Breast epithelium (tissue), 4 donors: ENCODE measurements at regions not wholly inside any gene's neighbourhood (a gene's known extent, or its start where the extent isn't known, plus 50 kb on each side); places are given as distances from the start of the nearest gene placed in this dataset.

Experiments used
- DNase-seq, 2 donors: peaks; one replicate each; pipeline ENCODE4 v3.0.0-alpha.2; 2019; ENCODE audit warnings: low spot score in 2 of 2
- H3K27ac ChIP-seq, 2 donors: fragments of 200-600 bp; sonication (generic) in 1 of 2; one replicate each; pipeline ENCODE4 v1.5.1; 2016 to 2019; ENCODE audit warnings: mild to moderate bottlenecking in 1 of 2
- H3K27me3 ChIP-seq, 2 donors: fragments of 200-600 bp; sonication (generic) in 1 of 2; one replicate each; pipeline versions ENCODE4 v1.5.1 to v1.6.0; 2017 to 2019; ENCODE audit warnings: control low read depth in 1 of 2, mild to moderate bottlenecking in 1 of 2
- H3K36me3 ChIP-seq: fragments of 200-600 bp; one replicate; pipeline ENCODE4 v1.5.1; 2019
- H3K4me1 ChIP-seq, 2 donors: fragments of 200-600 bp; sonication (generic); one replicate each; pipeline ENCODE4 v1.5.1; 2016 to 2019; ENCODE audit warnings: control low read depth in 1 of 2
- H3K4me3 ChIP-seq, 3 donors: fragments of 200-600 bp; sonication (generic); 1 replicate in 2 of 3; 2 replicates in 1 of 3; pipeline ENCODE4 v1.5.1; 2016 to 2019; ENCODE audit warnings: mild to moderate bottlenecking in 3 of 3, moderate library complexity in 2 of 3
- H3K9me3 ChIP-seq, 2 donors: fragments of 200-600 bp; sonication (generic) in 1 of 2; one replicate each; pipeline ENCODE4 v1.5.1; 2016 to 2019; ENCODE audit warnings: control low read depth in 1 of 2
- CTCF ChIP-seq, 3 donors: fragments of 450-650 bp; IDR thresholded peaks; one replicate each; pipeline ENCODE4 v1.5.1; 2016 to 2017; ENCODE audit warnings: antibody characterized with exemption in 3 of 3, mild to moderate bottlenecking in 3 of 3, moderate library complexity in 3 of 3
- POLR2A ChIP-seq: fragments of 450-650 bp; IDR thresholded peaks from one replicate; pipeline ENCODE4 v1.6.1; 2016; ENCODE audit warnings: antibody characterized with exemption, mild to moderate bottlenecking, moderate library complexity
- POLR2AphosphoS5 ChIP-seq, 3 donors: sonication (generic); formaldehyde crosslinking; IDR thresholded peaks; one replicate each; pipeline ENCODE4 v1.6.1; 2017; ENCODE audit warnings: antibody characterized with exemption in 3 of 3
- intact Hi-C: fragments of 100-400 bp; cut with DNase I; formaldehyde crosslinking; loops from one replicate; pipeline ENCODE4 v1.15.1; 2023; ENCODE audit warnings: low total_unique reads

DNA sequence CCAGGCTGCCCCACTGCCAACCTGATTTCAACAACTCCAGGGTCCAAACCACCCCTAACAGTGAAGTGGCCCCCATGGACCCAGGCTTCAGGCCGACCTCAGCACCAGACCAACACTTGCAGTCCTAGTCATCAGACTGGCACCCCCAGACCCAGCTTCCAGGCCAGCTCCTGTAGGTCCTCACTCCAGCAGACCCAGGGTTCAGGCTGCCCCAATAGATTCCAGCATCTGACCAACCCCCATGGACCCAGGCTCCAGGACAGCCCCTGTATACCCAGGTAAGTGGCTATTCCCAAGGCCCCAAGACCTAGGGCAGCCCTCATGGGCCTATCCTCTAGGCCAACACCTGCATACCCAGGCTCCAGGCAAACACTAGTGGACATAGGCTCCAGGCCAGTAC lies 193.8 kb upstream of the OBI1 start:
- H3K4me1 ChIP-seq, result no peaks in the 10 kb centered on the region
- DNase-seq, result no peak
- no peak for TF ChIP-seq POLR2AphosphoS5 (IDR thresholded peaks at IDR 0.05)
- no peak for TF ChIP-seq POLR2A
- no peak for TF ChIP-seq CTCF (IDR thresholded peaks at IDR 0.05)
- H3K9me3 ChIP-seq, result peaks cover 10 to 17% of the 10 kb centered on the region in 2 donors
- no peaks in the 10 kb centered on the region for H3K27me3 ChIP-seq
- intact Hi-C loops, result no loop called here
- H3K27ac ChIP-seq, result no peak overlapping the region
- no peaks in the 10 kb centered on the region for H3K36me3 ChIP-seq
- no peak overlapping the region for H3K4me3 ChIP-seq

- Histone ChIP-seq H3K27me3 (no peaks in the 10 kb centered on the region), H3K27ac (no peak overlapping the region), H3K9me3 (no peaks in the 10 kb centered on the region), H3K4me1 (no peaks in the 10 kb centered on the region), H3K4me3 (no peak overlapping the region), H3K36me3 (no peaks in the 10 kb centered on the region)
- intact Hi-C loops, result no loop called here
- no peak for DNase-seq
- no peak for TF ChIP-seq POLR2AphosphoS5 (IDR thresholded peaks at IDR 0.05)
- TF ChIP-seq POLR2A, result no peak
- no peak for TF ChIP-seq CTCF (IDR thresholded peaks at IDR 0.05)
Observed at GRCh38 chr13:78845656-78846365, 186.9 kb upstream of the OBI1 start.

DNA sequence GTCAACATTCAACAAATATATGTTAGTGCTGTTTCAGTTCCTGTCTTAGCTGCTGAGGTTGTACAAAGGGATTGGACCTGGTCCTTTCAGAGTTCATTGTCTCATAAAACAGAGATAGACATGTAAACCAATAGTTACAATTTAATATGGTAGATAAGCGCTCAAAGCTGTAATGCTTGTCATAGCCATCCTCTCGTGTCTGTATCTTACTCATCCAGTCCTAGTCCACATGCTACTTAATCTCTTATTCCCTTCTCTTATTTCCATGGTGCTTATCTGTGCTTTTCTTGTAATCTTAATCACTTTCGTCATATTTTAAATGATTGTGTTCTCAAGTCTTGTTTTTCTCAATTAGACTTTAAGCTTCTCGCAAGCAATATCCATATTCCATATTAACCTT lies 185.2 kb upstream of the OBI1 start:
- Histone ChIP-seq H3K27me3 (no peaks in the 10 kb centered on the region), H3K36me3 (no peaks in the 10 kb centered on the region), H3K9me3 (no peaks in the 10 kb centered on the region), H3K27ac (no peak overlapping the region), H3K4me1 (no peaks in the 10 kb centered on the region), H3K4me3 (no peak overlapping the region)
- TF ChIP-seq POLR2A (no peak), POLR2AphosphoS5 (IDR thresholded peaks at IDR 0.05) (no peak)
- no peak for DNase-seq
- intact Hi-C loops, result no loop called here

GRCh38 chr13:78841358-78841963 lies 182.5 kb upstream of the OBI1 start:
- Histone ChIP-seq H3K9me3 (no peaks in the 10 kb centered on the region), H3K4me3 (no peak overlapping the region), H3K36me3 (no peaks in the 10 kb centered on the region), H3K4me1 (no peaks in the 10 kb centered on the region), H3K27ac (no peak overlapping the region), H3K27me3 (no peaks in the 10 kb centered on the region)
- DNase-seq, result no peak
- intact Hi-C loops, result no loop called here
- TF ChIP-seq POLR2AphosphoS5 (IDR thresholded peaks at IDR 0.05) (no peak), CTCF (IDR thresholded peaks at IDR 0.05) (no peak), POLR2A (no peak)

DNA sequence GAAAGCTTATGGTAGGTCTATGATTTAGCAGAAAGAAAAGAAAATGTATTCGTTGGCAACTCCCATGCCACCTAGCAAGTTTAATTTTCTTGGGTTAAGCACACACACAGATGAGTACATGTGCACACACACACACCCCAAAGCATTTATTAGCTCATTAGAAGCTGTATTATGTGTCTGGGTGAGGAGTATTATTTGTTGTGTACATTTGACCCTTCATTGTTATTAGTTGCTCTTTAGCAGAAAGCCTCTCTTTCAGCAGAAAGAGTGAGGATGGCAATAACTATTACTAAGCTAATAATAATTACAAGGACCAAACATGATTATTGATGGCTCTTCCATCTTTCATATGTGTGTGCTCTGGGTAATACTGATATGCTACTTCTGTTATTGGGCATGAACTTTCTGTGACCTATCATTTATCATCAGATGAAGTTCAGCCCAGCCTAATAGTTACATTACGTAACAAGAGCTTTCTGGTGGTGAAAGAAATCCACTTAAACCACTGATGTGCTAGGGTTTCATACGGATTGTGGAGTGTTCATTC lies 177.4 kb upstream of the OBI1 start:
- Histone ChIP-seq H3K36me3 (no peaks in the 10 kb centered on the region), H3K27me3 (no peaks in the 10 kb centered on the region), H3K9me3 (no peaks in the 10 kb centered on the region), H3K4me3 (no peak overlapping the region), H3K27ac (no peak overlapping the region), H3K4me1 (no peaks in the 10 kb centered on the region)
- intact Hi-C loops, result no loop called here
- no peak for TF ChIP-seq POLR2A
- no peak for TF ChIP-seq POLR2AphosphoS5 (IDR thresholded peaks at IDR 0.05)
- TF ChIP-seq CTCF (IDR thresholded peaks at IDR 0.05), result no peak
- no peak for DNase-seq
